ENCODE measurements at regions not wholly inside any gene's neighbourhood (a gene's known extent, or its start where the extent isn't known, plus 50 kb on each side); places are given as distances from the start of the nearest gene placed in this dataset.

- no peak for DNase-seq (ENCODE audit: low spot score)
Observed at GRCh38 chrX:8869812-8870211, 68.6 kb upstream of the FAM9A start.

GRCh38 chrX:8868906-8869305 lies 67.7 kb upstream of the FAM9A start:
- no peak for DNase-seq (ENCODE audit: low spot score)

- peak; percentile 8 for DNase-seq (ENCODE audit: low spot score)
Observed at GRCh38 chrX:8868070-8868773, 67.0 kb upstream of the FAM9A start.

DNA sequence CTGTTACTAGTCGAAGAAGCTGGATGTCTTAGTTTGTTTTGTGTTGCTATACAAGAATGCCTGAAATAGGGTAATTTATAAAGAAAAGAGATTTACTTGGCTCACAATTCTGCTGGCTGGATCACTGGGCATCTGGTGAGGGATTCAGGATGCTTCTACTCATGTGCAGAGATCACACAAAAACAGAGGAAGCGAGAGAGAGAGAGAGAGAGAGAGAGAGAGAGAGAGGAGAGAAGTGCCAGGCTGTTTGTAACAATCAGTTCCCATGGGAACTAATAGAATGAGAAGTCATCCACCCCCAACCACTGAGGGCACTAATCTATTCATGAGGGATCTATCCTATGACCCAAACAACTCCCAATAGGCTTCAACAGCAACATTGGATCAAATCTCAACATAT lies 66.2 kb upstream of the FAM9A start:
- DNase-seq (ENCODE audit: low spot score) = no peak

GRCh38 chrX:8864161-8864560 lies 63.0 kb upstream of the FAM9A start:
- DNase-seq (ENCODE audit: low spot score) = no peak

DNA sequence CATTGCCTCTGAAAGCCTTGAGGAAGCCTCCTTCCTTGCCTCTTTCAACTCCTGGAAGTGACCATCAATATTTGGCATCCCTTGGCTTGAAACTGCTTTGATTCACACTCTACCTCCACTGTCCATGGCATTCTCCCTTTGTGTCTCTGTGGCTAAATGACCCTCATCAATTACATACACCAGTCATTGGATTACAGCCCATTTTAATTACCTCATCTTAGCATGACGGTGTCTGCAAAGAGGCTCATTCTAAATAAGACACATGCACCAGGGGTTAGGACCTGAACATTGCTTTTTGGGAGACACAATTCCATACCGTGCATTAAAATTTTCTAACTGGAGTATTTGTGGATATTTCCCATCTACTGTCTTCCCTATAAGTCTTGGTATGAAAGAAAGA lies 60.7 kb upstream of the FAM9A start:
- DNase-seq (ENCODE audit: low spot score) = no peak

DNA sequence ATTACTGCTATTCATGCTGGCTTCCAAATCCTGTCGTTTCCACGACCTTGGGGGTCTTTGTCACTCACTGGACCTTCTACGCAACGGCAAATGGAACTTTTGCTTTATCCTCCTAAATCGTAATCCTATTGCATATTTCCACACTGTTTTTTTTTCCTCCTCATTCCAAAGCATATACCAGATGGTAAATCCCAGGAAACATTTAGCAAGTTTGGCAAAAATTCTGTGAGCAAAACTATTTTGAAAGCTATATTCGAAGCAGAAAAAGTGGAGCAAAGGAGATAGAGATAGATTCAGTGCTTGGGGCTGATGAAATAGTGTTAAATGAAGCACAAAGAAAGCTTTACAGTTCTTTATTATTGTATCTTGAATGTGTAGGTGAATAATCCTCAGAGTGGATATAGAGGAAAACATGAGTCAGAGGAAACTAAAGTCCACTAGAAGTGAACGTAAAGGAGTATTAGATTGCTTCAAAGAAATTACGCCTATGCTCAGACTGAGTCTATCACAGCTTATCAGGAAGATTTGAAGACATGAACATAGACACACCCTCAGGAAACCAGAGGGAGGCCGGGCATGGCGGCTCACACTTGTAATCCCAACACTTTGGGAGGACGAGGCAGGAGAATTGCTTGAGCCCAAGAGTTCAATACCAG lies 50.2 kb upstream of the FAM9A start:
- no peak for DNase-seq (ENCODE audit: low spot score)

Data from AG08396 (cell line).